ENCODE measurements at regions not wholly inside any gene's neighbourhood (a gene's known extent, or its start where the extent isn't known, plus 50 kb on each side); places are given as distances from the start of the nearest gene placed in this dataset.

DNA sequence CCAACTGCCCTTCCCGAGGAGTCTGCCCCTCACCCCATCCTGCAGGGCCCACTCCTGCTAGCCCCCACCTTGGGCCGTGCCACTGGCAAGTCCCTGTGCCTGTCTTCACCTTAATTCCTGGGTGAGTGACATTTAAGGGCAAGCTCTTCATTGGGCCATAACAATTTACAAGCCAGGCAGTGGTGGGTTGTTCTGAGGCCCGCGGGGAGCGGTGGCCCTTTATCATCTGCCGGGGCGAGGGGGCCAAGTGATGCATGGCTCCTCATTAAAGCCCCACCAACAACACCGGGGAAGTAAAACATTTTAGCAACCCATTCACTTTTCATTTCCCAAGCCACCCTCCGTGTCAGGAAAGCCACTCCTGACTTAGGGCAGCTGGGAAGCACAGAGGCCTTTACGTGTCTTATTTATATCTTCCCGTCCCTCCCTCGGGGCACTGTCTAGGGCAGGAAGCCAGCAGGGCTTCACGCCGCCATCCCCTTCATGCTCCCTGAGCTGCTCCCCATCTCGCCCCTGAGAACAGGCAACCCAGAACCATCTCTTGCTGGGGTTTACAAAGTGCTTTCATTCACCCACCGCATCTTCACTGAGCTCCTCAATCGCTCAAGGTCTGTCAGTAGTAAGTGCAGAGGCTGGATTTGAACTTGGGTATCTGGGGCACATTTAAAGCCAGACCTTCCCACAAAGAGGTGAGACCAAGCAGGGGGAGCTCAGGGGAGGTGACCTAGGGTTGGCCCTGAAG, 55.5 kb upstream of the CCDC167 start:
- DNase-seq = no peak

DNA sequence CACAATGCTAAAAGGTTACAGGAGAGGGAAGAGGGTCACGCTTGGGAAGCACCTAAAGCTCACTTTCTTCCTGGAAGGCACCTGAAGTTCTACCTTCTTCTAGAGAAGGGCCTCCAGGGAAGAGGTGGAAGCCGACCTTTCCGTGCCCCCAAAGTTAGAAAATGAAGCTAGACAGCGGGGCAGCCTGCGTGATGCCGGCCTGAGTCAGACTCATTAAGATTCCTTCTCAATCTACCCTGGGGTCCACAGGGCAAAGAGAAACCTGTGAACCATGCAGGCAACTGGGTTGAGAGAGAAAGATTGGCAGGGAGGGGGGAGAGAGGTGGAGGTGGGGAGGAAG, 54.8 kb upstream of the CCDC167 start:
- DNase-seq = no peak

- no peak for DNase-seq
Observed at GRCh38 chr6:37552267-37552666, 52.6 kb upstream of the CCDC167 start.

GRCh38 chr6:37551867-37552266, 52.2 kb upstream of the CCDC167 start:
- no peak for DNase-seq

- no peak for DNase-seq
Observed at GRCh38 chr6:37551446-37551845, 51.8 kb upstream of the CCDC167 start.

GRCh38 chr6:37551002-37551401, 51.3 kb upstream of the CCDC167 start:
- DNase-seq = no peak

DNA sequence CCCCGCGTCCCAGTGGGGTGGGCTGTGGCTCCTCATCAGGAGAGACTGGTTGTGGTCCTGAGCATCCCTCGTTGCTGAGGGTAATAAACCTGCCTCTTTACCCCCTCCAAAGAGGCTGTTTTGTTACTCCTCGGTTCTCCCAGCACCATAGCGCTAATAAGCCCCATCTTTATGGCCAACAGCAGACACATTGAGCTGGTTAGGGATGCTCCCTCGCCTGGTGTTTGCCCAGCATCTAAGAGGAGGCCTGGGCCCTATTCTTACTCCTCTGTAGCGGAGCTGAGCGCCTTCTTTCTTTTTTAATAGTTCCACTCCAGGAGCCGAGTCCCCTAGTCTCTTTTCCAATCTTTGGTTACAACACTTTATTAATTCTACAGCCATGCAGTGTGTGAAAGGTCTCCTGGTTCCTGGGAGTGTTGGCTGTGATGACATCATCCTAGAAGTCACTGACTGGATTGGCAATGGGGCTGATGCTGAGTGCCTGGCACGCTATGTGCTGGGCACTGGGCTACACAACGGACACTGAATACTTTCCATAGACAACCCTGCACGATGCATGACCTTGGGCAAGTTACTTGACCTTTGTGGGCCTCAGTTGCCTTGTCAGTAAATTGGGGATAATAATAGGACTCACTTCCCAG, 50.6 kb upstream of the CCDC167 start:
- DNase-seq = no peak

GRCh38 chr6:37549558-37549957, 49.9 kb upstream of the CCDC167 start:
- DNase-seq = no peak
